ENCODE measurements at regions not wholly inside any gene's neighbourhood (a gene's known extent, or its start where the extent isn't known, plus 50 kb on each side); places are given as distances from the start of the nearest gene placed in this dataset.
"Not testable (repeated sequence)": the region's sequence is repeated elsewhere in the genome, so short reads cannot be mapped to it uniquely, and the experiment has no call there.

- not testable (repeated sequence) for H3K27ac Mint-ChIP-seq, H3K4me1 Mint-ChIP-seq, H3K4me3 Mint-ChIP-seq, H3K9me3 Mint-ChIP-seq, H3K36me3 Mint-ChIP-seq, DNase-seq, H3K27me3 Mint-ChIP-seq
These were observed 126.9 kb upstream of the SMURF2 start for GRCh38 chr17:64789061-64789445.

- H3K4me1 Mint-ChIP-seq, result peaks cover 7% of the 10 kb centered on the region
- H3K36me3 Mint-ChIP-seq, result peaks cover 4% of the 10 kb centered on the region
- H3K9me3 Mint-ChIP-seq, result no peaks in the 10 kb centered on the region
- DNase-seq, result no peak
- no peaks in the 10 kb centered on the region for H3K27me3 Mint-ChIP-seq
- no peak overlapping the region for H3K27ac Mint-ChIP-seq
- no peak overlapping the region for H3K4me3 Mint-ChIP-seq
These were observed 126.4 kb upstream of the SMURF2 start for GRCh38 chr17:64788286-64789060.

DNA sequence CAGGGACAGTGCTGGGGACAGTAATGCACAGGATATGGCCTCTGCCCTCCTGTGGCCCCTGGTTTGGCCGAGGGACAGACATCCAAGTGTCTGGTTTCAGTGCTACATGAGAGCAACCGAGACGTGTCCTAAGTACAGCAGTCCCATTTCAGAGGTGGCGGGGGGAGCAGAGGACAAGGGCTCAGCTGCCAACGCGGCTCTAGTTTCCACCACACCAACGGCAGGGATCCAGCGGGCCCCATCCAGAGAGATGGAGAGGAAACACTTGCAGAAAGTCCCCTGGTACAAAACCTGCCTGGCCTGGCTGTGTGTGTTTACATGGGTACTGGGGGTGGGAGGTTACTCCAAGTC, 125.8 kb upstream of the SMURF2 start:
- no peak overlapping the region for H3K4me3 Mint-ChIP-seq
- peaks cover 4% of the 10 kb centered on the region for H3K36me3 Mint-ChIP-seq
- H3K27ac Mint-ChIP-seq, result no peak overlapping the region
- H3K9me3 Mint-ChIP-seq, result no peaks in the 10 kb centered on the region
- peaks cover 8% of the 10 kb centered on the region for H3K4me1 Mint-ChIP-seq
- no peak for DNase-seq
- no peaks in the 10 kb centered on the region for H3K27me3 Mint-ChIP-seq

DNA sequence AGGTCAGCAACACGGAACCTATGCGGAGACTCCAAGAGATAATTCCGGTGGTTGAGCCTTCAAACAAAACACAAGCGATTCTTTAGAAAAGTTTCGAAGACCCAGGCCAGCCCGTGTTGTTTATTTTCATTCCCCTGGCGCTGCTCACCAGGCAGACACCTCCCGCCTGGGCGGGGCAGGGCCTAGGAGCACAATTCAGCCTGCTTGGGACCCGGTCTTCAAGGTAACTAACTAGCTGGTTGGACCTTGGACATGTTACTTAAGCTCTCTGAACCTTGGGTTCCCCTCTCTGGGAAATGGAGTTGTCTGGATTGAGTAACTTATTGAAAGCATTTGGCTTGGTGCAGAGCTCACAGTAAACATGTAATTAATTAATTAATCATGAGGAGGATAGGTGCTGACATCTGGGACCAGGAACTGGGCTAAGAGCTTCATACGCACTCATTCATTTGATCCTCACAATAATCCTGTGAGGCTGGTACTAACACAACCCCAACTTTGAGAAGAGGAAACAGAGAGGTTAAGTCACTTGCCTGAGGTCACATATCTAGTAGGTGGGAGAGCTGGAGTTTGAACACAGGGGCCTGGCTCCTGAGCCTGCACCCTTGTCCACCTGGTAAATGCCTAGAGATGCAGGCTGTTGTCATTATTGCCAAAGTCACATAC, 125.3 kb upstream of the SMURF2 start:
- H3K27ac Mint-ChIP-seq, result no peak overlapping the region
- H3K27me3 Mint-ChIP-seq, result no peaks in the 10 kb centered on the region
- no peaks in the 10 kb centered on the region for H3K9me3 Mint-ChIP-seq
- H3K4me1 Mint-ChIP-seq, result peaks cover 9% of the 10 kb centered on the region
- peaks cover 4% of the 10 kb centered on the region for H3K36me3 Mint-ChIP-seq
- DNase-seq, result no peak
- H3K4me3 Mint-ChIP-seq, result no peak overlapping the region

- Mint-ChIP-seq H3K4me1 (peaks cover 13% of the 10 kb centered on the region), H3K27ac (no peak overlapping the region), H3K36me3 (no peaks in the 10 kb centered on the region)
These were observed 124.2 kb upstream of the SMURF2 start for GRCh38 chr17:64786337-64786736.

DNA sequence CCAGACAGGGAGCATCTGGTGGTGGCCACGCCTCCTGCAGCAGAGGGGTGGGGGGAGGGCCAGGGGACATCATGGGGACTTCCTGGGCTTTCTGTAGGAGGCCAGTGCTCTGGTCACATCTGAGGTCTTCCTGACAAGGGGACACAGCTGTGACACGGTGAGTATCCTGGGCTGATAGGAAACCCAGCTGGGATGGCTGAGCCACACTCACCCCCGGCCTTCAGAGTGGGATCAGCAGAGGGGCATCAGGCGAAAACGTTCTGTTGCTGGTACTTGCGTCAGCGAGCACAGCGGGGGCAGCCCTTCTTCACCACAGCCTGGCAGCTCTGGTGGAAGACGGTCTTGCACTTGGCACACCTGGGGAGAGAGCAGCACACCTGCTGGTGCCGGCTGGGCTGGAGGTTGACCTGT, 122.9 kb upstream of the SMURF2 start:
- Mint-ChIP-seq H3K4me1 (peaks cover 16% of the 10 kb centered on the region), H3K27ac (no peak overlapping the region), H3K36me3 (no peaks in the 10 kb centered on the region), H3K9me3 (no peaks in the 10 kb centered on the region), H3K27me3 (peaks cover under 1% of the 10 kb centered on the region), H3K4me3 (no peak overlapping the region)
- DNase-seq, result no peak

More at GRCh38 chr17:64786337-64786736, 124.2 kb upstream of the SMURF2 start:
- Mint-ChIP-seq H3K9me3 (no peaks in the 10 kb centered on the region), H3K27me3 (no peaks in the 10 kb centered on the region), H3K4me3 (no peak overlapping the region)
- no peak for DNase-seq

- Mint-ChIP-seq H3K27me3 (peaks cover 5% of the 10 kb centered on the region), H3K9me3 (no peaks in the 10 kb centered on the region), H3K36me3 (no peaks in the 10 kb centered on the region), H3K27ac (no peak overlapping the region), H3K4me1 (peaks cover 20% of the 10 kb centered on the region), H3K4me3 (no peak overlapping the region)
- DNase-seq, result no peak
These were observed 122.4 kb upstream of the SMURF2 start for GRCh38 chr17:64784353-64785010.

- H3K27ac Mint-ChIP-seq, result peak overlapping the region; percentile 34
These were observed 121.6 kb upstream of the SMURF2 start for GRCh38 chr17:64783556-64784352.

GRCh38 chr17:64783031-64783461, 120.9 kb upstream of the SMURF2 start:
- peak overlapping the region; percentile 21 for H3K27ac Mint-ChIP-seq

More at GRCh38 chr17:64783556-64784352, 121.6 kb upstream of the SMURF2 start:
- Mint-ChIP-seq H3K27me3 (peaks cover 8% of the 10 kb centered on the region), H3K4me3 (no peak overlapping the region), H3K9me3 (no peaks in the 10 kb centered on the region), H3K36me3 (no peaks in the 10 kb centered on the region), H3K4me1 (peaks cover 23% of the 10 kb centered on the region)
- no peak for DNase-seq

DNA sequence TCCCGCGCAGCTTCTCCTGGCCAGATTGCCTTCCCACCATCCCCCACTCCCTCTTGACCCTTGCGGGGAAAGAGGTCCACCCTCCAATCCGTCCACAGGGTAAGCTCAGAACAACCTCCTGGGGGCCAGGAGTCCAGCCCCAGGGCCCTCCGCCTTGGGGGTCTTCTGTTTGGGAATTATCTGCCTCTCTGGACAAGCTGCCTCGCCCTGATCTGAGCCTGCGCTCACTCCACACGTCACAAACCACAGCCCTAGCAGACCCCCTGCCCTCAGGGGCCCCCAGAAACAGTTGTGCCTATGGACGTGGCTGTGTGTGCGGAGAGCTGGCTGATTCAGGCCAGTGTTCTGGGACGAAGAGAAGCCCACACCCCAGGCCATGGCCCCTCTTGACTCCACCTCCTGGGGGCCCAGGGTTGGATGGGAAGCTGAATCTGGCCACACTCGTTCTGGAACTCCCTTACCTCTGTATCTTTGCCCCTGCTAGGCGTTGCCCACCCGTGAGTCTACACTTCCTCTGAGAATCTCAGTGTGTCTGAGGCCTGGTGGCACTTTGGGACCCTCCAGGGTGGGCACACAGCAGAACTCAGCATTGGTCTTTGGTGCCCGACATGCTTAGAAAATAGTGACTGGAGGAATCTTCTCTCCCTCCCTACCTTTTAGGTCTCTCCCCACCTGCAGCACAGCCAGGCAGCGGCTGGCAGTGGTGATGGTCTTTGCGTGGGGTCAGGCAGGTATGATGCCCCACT, 119.9 kb upstream of the SMURF2 start:
- H3K4me1 Mint-ChIP-seq, result peaks cover 31% of the 10 kb centered on the region
- no peaks in the 10 kb centered on the region for H3K36me3 Mint-ChIP-seq
- no peaks in the 10 kb centered on the region for H3K9me3 Mint-ChIP-seq
- no peak for DNase-seq
- H3K27me3 Mint-ChIP-seq, result peaks cover 20% of the 10 kb centered on the region
- peak overlapping the region; percentile 64 for H3K27ac Mint-ChIP-seq
- peak overlapping the region; percentile 18 for H3K4me3 Mint-ChIP-seq

More at GRCh38 chr17:64783031-64783461, 120.9 kb upstream of the SMURF2 start:
- H3K9me3 Mint-ChIP-seq, result no peaks in the 10 kb centered on the region
- no peaks in the 10 kb centered on the region for H3K36me3 Mint-ChIP-seq
- DNase-seq, result peak; percentile 40
- H3K27me3 Mint-ChIP-seq, result peaks cover 9% of the 10 kb centered on the region
- no peak overlapping the region for H3K4me3 Mint-ChIP-seq
- peaks cover 23% of the 10 kb centered on the region for H3K4me1 Mint-ChIP-seq

- no peaks in the 10 kb centered on the region for H3K36me3 Mint-ChIP-seq
- H3K9me3 Mint-ChIP-seq, result no peaks in the 10 kb centered on the region
- no peak overlapping the region for H3K27ac Mint-ChIP-seq
- peaks cover 20% of the 10 kb centered on the region for H3K27me3 Mint-ChIP-seq
- peak; percentile 49 for DNase-seq
- peaks cover 31% of the 10 kb centered on the region for H3K4me1 Mint-ChIP-seq
- H3K4me3 Mint-ChIP-seq, result peak overlapping the region; percentile 67
These were observed 119.1 kb upstream of the SMURF2 start for GRCh38 chr17:64781014-64781756.

DNA sequence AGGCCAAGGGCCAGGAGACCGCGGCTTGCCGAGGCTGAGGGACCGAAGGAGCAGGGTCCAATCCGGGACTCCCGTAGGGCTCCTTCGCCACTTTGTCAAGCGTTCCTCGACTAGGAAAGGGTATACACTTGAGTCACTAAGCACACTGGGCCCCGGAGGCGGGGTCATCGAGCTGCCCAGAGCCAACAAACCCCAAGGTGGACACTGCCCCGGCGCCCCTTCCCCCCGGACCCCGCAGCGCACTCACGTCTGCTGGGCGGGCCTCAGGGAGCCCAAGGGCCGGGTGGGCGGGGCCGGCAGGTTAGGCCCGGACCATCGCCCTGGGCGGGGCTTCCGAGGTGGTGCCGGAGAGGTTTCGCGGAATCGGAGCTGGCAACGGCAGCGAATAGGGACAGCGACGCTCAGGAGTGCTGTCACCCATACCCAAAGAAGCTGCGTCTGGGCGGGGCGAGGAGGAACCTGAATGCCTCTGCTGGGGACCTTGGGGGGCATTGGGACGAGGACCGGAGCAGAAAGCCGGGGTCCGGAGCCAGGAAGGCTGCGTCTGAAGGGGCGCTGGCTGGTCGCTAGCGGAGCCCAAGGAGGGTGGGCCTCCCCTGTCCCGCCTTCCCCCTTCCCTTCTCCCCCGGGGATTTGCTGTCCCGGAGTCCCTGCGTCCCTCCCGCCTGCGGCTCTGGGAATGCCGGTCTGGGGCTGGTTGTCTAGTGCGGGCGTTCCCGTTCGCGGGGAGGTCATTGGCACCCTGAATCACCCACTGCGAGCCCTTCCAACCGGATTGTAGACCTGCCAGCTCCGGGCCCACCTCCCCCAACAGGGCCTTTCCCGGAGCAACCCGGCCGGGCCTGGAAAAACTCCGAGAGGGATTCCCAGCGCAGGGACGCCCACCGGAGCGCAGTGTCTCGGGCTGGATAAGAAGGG, 118.2 kb upstream of the SMURF2 start:
- H3K27ac Mint-ChIP-seq, result no peak overlapping the region
- H3K9me3 Mint-ChIP-seq, result no peaks in the 10 kb centered on the region
- H3K4me3 Mint-ChIP-seq, result peak overlapping the region; percentile 67
- H3K27me3 Mint-ChIP-seq, result peaks cover 20% of the 10 kb centered on the region
- peaks cover 31% of the 10 kb centered on the region for H3K4me1 Mint-ChIP-seq
- no peaks in the 10 kb centered on the region for H3K36me3 Mint-ChIP-seq
- peak; percentile 84 for DNase-seq
